HCT116 (cell line): ENCODE measurements at regions not wholly inside any gene's neighbourhood (a gene's known extent, or its start where the extent isn't known, plus 50 kb on each side); places are given as distances from the start of the nearest gene placed in this dataset.

Experiments used
- ATAC-seq: fragments of 200-7000 bp; cut with Tn5 transposase; 2 replicates; pipeline ENCODE4 v1.9.1; 2020; ENCODE audit warnings: mild to moderate bottlenecking, moderate library complexity
- BruUV-seq: library from RNA; stranded (reverse); fragments of 400-500 nt; replicated peaks from 2 replicates; lab custom pipeline; 2021; lab: Mats Ljungman, UMichigan
- CTCF ChIA-PET: fragments of 300-600 bp; sonication (Branson Sonifier 250); formaldehyde crosslinking; loops from one replicate; lab custom pipeline; 2021; ENCODE audit warnings: antibody characterized with exemption; lab: Charles Lee
- POLR2A ChIA-PET: fragments of 300-600, 350-600 bp; sonication (Branson Sonifier 250); formaldehyde crosslinking; loops from one replicate; lab custom pipeline; 2021; ENCODE audit warnings: antibody characterized with exemption; lab: Charles Lee
- RAD21 ChIA-PET, 2 experiments: fragments of 300-600 bp; sonication (Branson Sonifier 250); formaldehyde crosslinking; loops; one replicate each; lab custom pipeline; 2023; ENCODE audit warnings: low total read pairs in 2 of 2; ENCODE audit not compliant: uncharacterized antibody in 2 of 2, unreplicated experiment in 2 of 2, low non-redundant PET in 1 of 2; lab: Charles Lee
- DNase-seq: peaks from one replicate; pipeline ENCODE4 v3.0.0-alpha.2; 2010; ENCODE audit warnings: low read depth, low spot score
- H2AFZ ChIP-seq: fragments of 200-600 bp; shearing (Covaris generic), sonication (generic); 2 replicates; pipeline ENCODE4 v1.6.1; 2017; ENCODE audit warnings: low read depth, mixed run types, mixed read lengths, antibody characterized with exemption, low read length; ENCODE audit not compliant: poor library complexity, severe bottlenecking
- H3K27ac ChIP-seq: 2 replicates; pipeline ENCODE4 v1.5.1; 2012; ENCODE audit warnings: low read depth, low read length
- H3K27me3 ChIP-seq: fragments of 200-600 bp; sonication (generic); 2 replicates; pipeline ENCODE4 v1.6.1; 2016; ENCODE audit warnings: mixed run types, low read length, mixed read lengths; ENCODE audit not compliant: insufficient read depth
- H3K36me3 ChIP-seq, 2 experiments: fragments of 200-500 bp in 1 of 2; fragments of 200-600 bp in 1 of 2; sonication (Bioruptor generic) in 1 of 2; sonication (generic) in 1 of 2; 2 replicates each; pipeline versions ENCODE4 v1.5.1 to v1.6.1; 2014 to 2016; ENCODE audit warnings: low read length in 2 of 2, inconsistent platforms in 1 of 2, mixed read lengths in 1 of 2, mixed run types in 1 of 2; ENCODE audit not compliant: insufficient read depth in 2 of 2, control insufficient read depth in 1 of 2
- H3K4me1 ChIP-seq, 2 experiments: fragments of 200-600 bp in 1 of 2; sonication (generic) in 1 of 2; 2 replicates each; pipeline versions ENCODE4 v1.5.1 to v1.6.1; 2012 to 2017; ENCODE audit warnings: low read length in 2 of 2, inconsistent platforms in 1 of 2, mild to moderate bottlenecking in 1 of 2, mixed read lengths in 1 of 2, mixed run types in 1 of 2, moderate library complexity in 1 of 2; ENCODE audit not compliant: insufficient read depth in 2 of 2, control insufficient read depth in 1 of 2
- H3K4me2 ChIP-seq: fragments of 200-600 bp; sonication (generic); 2 replicates; pipeline ENCODE4 v1.6.1; 2017; ENCODE audit warnings: mixed run types, low read length, mixed read lengths
- H3K4me3 ChIP-seq, 2 experiments: fragments of 200-600 bp in 1 of 2; sonication (generic) in 1 of 2; replicated peaks in 1 of 2; 2 replicates each; pipeline ENCODE4 v1.5.1; 2011 to 2016; ENCODE audit warnings: low read length in 2 of 2, control low read depth in 1 of 2, low read depth in 1 of 2, mild to moderate bottlenecking in 1 of 2, mixed read lengths in 1 of 2, mixed run types in 1 of 2
- H3K79me2 ChIP-seq: fragments of 200-600 bp; sonication (generic); 2 replicates; pipeline ENCODE4 v1.6.1; 2017; ENCODE audit warnings: mild to moderate bottlenecking, mixed run types, low read length, moderate library complexity, mixed read lengths; ENCODE audit not compliant: insufficient read depth
- H3K9ac ChIP-seq: fragments of 200-600 bp; sonication (generic); 2 replicates; pipeline ENCODE4 v1.6.1; 2016; ENCODE audit warnings: low read length, mixed read lengths
- H3K9me2 ChIP-seq: fragments of 200-600 bp; sonication (generic), shearing (Covaris generic); 2 replicates; pipeline ENCODE4 v1.6.1; 2017; ENCODE audit warnings: mixed run types, mild to moderate bottlenecking, moderate library complexity; ENCODE audit not compliant: insufficient read depth
- H3K9me3 ChIP-seq, 2 experiments: fragments of 200-500 bp in 1 of 2; fragments of 200-600 bp in 1 of 2; sonication (Bioruptor generic) in 1 of 2; sonication (generic) in 1 of 2; 2 replicates each; pipeline ENCODE4 v1.6.1; 2014 to 2017; ENCODE audit warnings: low read length in 2 of 2, mixed read lengths in 2 of 2, inconsistent platforms in 1 of 2, low read depth in 1 of 2, mild to moderate bottlenecking in 1 of 2, mixed run types in 1 of 2, moderate library complexity in 1 of 2; ENCODE audit not compliant: control insufficient read depth in 1 of 2, insufficient read depth in 1 of 2
- H4K20me1 ChIP-seq: fragments of 200-600 bp; sonication (generic), shearing (Covaris generic); 2 replicates; pipeline ENCODE4 v1.6.1; 2017; ENCODE audit warnings: mixed run types, mild to moderate bottlenecking, moderate library complexity; ENCODE audit not compliant: insufficient read depth
- CBX3 ChIP-seq: IDR thresholded peaks from 2 replicates; pipeline ENCODE4 v1.6.1; 2012; ENCODE audit warnings: low read depth
- CEBPB ChIP-seq: IDR thresholded peaks from 2 replicates; pipeline ENCODE4 v1.6.1; 2012; ENCODE audit warnings: low read depth
- ELF1 ChIP-seq: IDR thresholded peaks from 2 replicates; pipeline ENCODE4 v1.6.1; 2012; ENCODE audit warnings: low read depth, borderline replicate concordance
- EZH2phosphoT487 ChIP-seq: fragments of 200-600 bp; IDR thresholded peaks from 2 replicates; pipeline ENCODE4 v1.6.1; 2018; ENCODE audit warnings: antibody characterized with exemption, borderline replicate concordance
- JUND ChIP-seq: IDR thresholded peaks from 2 replicates; pipeline ENCODE4 v1.6.1; 2012
- POLR2A ChIP-seq: IDR thresholded peaks from 2 replicates; pipeline ENCODE4 v1.7.0; 2011; ENCODE audit warnings: borderline replicate concordance; ENCODE audit not compliant: insufficient read depth, insufficient read length; ENCODE audit errors: extremely low read depth
- POLR2AphosphoS5 ChIP-seq: IDR thresholded peaks from 2 replicates; pipeline ENCODE4 v1.6.1; 2011; ENCODE audit warnings: mild to moderate bottlenecking, low read depth, low read length, moderate library complexity
- RAD21 ChIP-seq: IDR thresholded peaks from 2 replicates; pipeline ENCODE4 v1.6.1; 2012; ENCODE audit warnings: low read depth, mild to moderate bottlenecking
- SIN3A ChIP-seq: IDR thresholded peaks from 2 replicates; pipeline ENCODE4 v1.6.1; 2012; ENCODE audit warnings: low read depth
- SP1 ChIP-seq: IDR thresholded peaks from 2 replicates; pipeline ENCODE4 v1.6.1; 2012; ENCODE audit warnings: low read depth
- TCF7L2 ChIP-seq: IDR thresholded peaks from 2 replicates; pipeline ENCODE4 v1.7.0; 2011; ENCODE audit warnings: borderline replicate concordance, inconsistent platforms; ENCODE audit not compliant: insufficient read depth, insufficient read length; ENCODE audit errors: extremely low read depth
- ZNF274 ChIP-seq: fragments of 200-500 bp; sonication (Bioruptor generic); IDR thresholded peaks from 2 replicates; pipeline ENCODE4 v1.6.1; 2014; ENCODE audit warnings: mild to moderate bottlenecking, low read depth, low read length, inconsistent platforms
- intact Hi-C: fragments of 100-400 bp; cut with micrococcal nuclease; formaldehyde crosslinking; loops from 2 replicates; pipeline ENCODE4 v1.10.0; 2022
- TF ChIP-seq, protein P1 (sequence below): IDR thresholded peaks from 2 replicates; pipeline ENCODE4 v1.6.1; 2012
- TF ChIP-seq, protein P2 (sequence below), 3 experiments: fragments of 200-600 bp in 1 of 3; sonication (generic) in 1 of 3; IDR thresholded peaks in 2 of 3; conservative IDR thresholded peaks in 1 of 3; 2 replicates each; pipeline ENCODE4 v1.5.1; 2012 to 2017; ENCODE audit warnings: low read depth in 2 of 3, low read length in 2 of 3, antibody characterized with exemption in 1 of 3, borderline replicate concordance in 1 of 3, control low read depth in 1 of 3, mild to moderate bottlenecking in 1 of 3, mixed read lengths in 1 of 3, mixed run types in 1 of 3, moderate library complexity in 1 of 3; ENCODE audit not compliant: insufficient read depth in 1 of 3
- TF ChIP-seq, protein P3 (sequence below): IDR thresholded peaks from 2 replicates; pipeline ENCODE4 v1.6.1; 2012

DNA sequence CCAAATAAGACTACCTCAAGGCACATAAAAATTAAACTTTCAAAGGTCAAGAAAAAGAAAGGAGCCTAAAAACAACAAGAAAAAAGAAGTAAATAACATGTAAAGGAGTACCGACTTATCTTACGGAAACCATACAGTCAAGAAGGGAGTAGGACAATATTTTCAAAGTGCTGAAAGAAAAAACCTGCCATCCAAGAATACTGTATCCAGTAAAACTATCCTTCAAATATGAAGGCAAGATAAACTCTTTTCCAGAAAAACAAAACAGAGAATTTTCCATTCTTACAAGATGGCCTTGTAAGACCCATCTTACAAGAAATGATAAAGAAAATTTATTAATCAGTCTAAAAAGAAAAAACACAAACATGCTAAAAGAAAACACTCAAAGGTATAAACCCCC, 302.2 kb downstream of the LMBRD1 start:
- ATAC-seq, result no peak
- Histone ChIP-seq H3K4me2 (no peak overlapping the region), H3K27me3 (no peaks in the 10 kb centered on the region), H3K4me1 (no peaks in the 10 kb centered on the region), H3K27ac (no peak overlapping the region), H3K36me3 (no peaks in the 10 kb centered on the region), H4K20me1 (no peaks in the 10 kb centered on the region), H2AFZ (no peak overlapping the region), H3K4me3 (no peak overlapping the region), H3K79me2 (no peaks in the 10 kb centered on the region), H3K9me3 (no peaks in the 10 kb centered on the region), H3K9me2 (no peaks in the 10 kb centered on the region), H3K9ac (no peak overlapping the region)
- no peak for DNase-seq
- intact Hi-C loops, result no loop called here
- TF ChIP-seq, protein P1, sequence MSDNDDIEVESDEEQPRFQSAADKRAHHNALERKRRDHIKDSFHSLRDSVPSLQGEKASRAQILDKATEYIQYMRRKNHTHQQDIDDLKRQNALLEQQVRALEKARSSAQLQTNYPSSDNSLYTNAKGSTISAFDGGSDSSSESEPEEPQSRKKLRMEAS, result no peak
- no peak for TF ChIP-seq JUND
- TF ChIP-seq POLR2A, result no peak
- no peak for TF ChIP-seq TCF7L2
- no peak for TF ChIP-seq SP1
- no peak for TF ChIP-seq SIN3A
- TF ChIP-seq ZNF274, result no peak
- TF ChIP-seq POLR2AphosphoS5, result no peak
- TF ChIP-seq, protein P2, sequence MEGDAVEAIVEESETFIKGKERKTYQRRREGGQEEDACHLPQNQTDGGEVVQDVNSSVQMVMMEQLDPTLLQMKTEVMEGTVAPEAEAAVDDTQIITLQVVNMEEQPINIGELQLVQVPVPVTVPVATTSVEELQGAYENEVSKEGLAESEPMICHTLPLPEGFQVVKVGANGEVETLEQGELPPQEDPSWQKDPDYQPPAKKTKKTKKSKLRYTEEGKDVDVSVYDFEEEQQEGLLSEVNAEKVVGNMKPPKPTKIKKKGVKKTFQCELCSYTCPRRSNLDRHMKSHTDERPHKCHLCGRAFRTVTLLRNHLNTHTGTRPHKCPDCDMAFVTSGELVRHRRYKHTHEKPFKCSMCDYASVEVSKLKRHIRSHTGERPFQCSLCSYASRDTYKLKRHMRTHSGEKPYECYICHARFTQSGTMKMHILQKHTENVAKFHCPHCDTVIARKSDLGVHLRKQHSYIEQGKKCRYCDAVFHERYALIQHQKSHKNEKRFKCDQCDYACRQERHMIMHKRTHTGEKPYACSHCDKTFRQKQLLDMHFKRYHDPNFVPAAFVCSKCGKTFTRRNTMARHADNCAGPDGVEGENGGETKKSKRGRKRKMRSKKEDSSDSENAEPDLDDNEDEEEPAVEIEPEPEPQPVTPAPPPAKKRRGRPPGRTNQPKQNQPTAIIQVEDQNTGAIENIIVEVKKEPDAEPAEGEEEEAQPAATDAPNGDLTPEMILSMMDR (IDR thresholded peaks at IDR 0.05 in 2 of 3, conservative IDR thresholded peaks at IDR 0.05 in 1 of 3; ENCODE audit: borderline replicate concordance in 1 of 3, insufficient read depth in 1 of 3, low read depth in 2 of 3, low read length in 2 of 3), result no peak
- no peak for TF ChIP-seq CBX3
- ChIA-PET CTCF (no interaction called here), RAD21 (no interaction called here), POLR2A (no interaction called here)
- BruUV-seq, result no TSS peak

DNA sequence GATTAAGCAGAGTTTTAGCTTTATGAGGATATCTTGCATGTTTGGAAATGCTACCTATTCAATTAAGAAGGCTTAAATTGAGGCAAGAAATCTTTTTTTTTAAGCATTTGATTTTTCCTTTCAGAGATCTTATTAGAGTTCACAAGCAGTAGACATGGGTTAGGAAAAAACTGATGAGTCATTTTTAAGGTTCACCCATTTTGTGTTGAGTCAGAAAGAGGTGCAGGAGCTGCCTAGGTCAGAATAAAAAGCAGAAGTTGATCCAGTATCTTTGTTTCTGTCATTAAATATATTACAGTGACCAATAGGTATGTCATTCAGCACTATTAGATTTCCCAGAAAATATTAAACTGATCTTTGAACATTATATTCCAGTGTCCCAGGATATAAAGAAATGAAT, 306.8 kb downstream of the LMBRD1 start:
- ChIA-PET RAD21 (no interaction called here), POLR2A (no interaction called here), CTCF (no interaction called here)
- Histone ChIP-seq H3K27ac (no peak overlapping the region), H3K36me3 (no peaks in the 10 kb centered on the region; a peak in 1 of 4 replicates), H3K9ac (no peak overlapping the region), H3K9me3 (peaks cover 3 to 6% of the 10 kb centered on the region in 2 experiments; a peak in 1 of 4 replicates), H4K20me1 (no peaks in the 10 kb centered on the region), H3K4me2 (no peak overlapping the region), H3K79me2 (no peaks in the 10 kb centered on the region), H2AFZ (no peak overlapping the region), H3K27me3 (no peaks in the 10 kb centered on the region), H3K9me2 (no peaks in the 10 kb centered on the region), H3K4me3 (no peak overlapping the region), H3K4me1 (no peaks in the 10 kb centered on the region)
- ATAC-seq (no peak), DNase-seq (no peak)
- TF ChIP-seq RAD21, result no peak
- no peak for TF ChIP-seq ELF1
- TF ChIP-seq SP1, result no peak
- no peak for TF ChIP-seq EZH2phosphoT487
- TF ChIP-seq, protein P3, sequence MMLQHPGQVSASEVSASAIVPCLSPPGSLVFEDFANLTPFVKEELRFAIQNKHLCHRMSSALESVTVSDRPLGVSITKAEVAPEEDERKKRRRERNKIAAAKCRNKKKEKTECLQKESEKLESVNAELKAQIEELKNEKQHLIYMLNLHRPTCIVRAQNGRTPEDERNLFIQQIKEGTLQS, result no peak
- no peak for TF ChIP-seq TCF7L2
- TF ChIP-seq CEBPB, result no peak
- intact Hi-C loops, result no loop called here
- no TSS peak for BruUV-seq
